GM19023 (cell line): ENCODE measurements at regions not wholly inside any gene's neighbourhood (a gene's known extent, or its start where the extent isn't known, plus 50 kb on each side); places are given as distances from the start of the nearest gene placed in this dataset.
"Not testable (repeated sequence)": the region's sequence is repeated elsewhere in the genome, so short reads cannot be mapped to it uniquely, and the experiment has no call there.

ENCODE experiments used
- ATAC-seq: cut with Tn5 transposase; IDR thresholded peaks from one replicate; pipeline ENCODE4 v1.9.1; 2021; ENCODE audit warnings: mild to moderate bottlenecking, moderate library complexity; ENCODE audit not compliant: unreplicated experiment

GRCh38 chr7:131938788-131939187 is 382.4 kb upstream of the PODXL start:
- not testable (repeated sequence) for ATAC-seq

GRCh38 chr7:131937868-131938267 is 381.4 kb upstream of the PODXL start:
- ATAC-seq, result no peak

GRCh38 chr7:131935180-131935579 is 378.8 kb upstream of the PODXL start:
- ATAC-seq, result no peak

GRCh38 chr7:131934452-131934851 is 378.0 kb upstream of the PODXL start:
- no peak for ATAC-seq

GRCh38 chr7:131933751-131934289 is 377.4 kb upstream of the PODXL start:
- ATAC-seq, result no peak

GRCh38 chr7:131933219-131933618 is 376.8 kb upstream of the PODXL start:
- ATAC-seq, result not testable (repeated sequence)

DNA sequence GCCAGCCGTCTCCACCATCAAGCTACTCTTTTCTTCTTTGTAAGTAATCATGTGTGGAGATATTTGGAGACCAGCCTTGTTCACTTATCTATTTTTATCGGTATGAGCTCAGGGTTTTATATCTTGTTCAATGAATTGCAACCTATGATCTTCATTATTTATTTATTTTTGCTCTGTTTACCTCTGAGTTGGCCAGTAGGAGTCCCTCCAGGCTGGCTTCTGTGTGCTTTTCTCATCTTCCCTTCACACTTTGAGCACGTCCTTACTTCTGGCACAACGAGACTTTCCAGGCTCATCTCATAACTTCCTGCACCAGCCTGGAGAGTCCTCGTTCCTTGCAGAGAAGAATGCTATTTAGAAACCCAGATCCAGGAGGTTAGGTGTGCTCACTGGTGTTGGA is 375.8 kb upstream of the PODXL start:
- no peak for ATAC-seq

DNA sequence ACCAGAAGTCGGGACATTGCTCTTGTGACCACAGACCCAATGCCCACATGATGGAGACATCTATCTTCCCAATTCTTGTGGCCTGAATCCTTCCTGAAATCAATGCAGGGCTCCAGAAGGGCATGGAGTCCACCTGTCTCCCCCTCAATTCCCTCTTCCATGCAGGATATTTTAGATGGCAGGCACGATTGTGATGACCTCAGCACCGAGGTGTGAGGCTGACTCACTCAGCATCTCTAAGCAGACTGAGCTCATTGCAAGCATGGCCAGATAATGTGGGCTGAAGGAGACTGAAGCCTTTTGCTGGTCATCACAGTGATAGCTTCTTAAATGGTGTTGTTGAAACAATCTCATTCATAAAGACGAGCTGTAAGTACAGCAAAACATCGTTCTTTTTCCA is 374.9 kb upstream of the PODXL start:
- no peak for ATAC-seq

DNA sequence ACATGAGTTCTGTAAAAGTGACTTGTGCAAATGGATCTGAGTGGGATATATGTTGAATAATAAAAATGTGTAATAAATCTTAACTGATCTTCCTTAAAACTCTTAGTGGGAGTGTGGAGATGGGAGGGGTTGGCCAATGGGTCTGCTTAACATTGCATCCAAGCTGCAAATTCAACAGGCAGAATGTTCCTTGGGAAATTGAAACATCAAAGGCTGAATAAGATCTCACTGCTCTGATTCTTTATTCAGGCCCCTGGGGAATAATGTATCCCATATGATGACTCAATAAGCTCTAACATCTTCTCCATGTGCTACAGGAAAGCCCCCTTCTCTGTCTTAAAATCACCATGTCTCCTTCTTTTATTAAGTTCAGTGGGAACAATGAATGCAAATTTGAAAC is 373.2 kb upstream of the PODXL start:
- ATAC-seq, result no peak

DNA sequence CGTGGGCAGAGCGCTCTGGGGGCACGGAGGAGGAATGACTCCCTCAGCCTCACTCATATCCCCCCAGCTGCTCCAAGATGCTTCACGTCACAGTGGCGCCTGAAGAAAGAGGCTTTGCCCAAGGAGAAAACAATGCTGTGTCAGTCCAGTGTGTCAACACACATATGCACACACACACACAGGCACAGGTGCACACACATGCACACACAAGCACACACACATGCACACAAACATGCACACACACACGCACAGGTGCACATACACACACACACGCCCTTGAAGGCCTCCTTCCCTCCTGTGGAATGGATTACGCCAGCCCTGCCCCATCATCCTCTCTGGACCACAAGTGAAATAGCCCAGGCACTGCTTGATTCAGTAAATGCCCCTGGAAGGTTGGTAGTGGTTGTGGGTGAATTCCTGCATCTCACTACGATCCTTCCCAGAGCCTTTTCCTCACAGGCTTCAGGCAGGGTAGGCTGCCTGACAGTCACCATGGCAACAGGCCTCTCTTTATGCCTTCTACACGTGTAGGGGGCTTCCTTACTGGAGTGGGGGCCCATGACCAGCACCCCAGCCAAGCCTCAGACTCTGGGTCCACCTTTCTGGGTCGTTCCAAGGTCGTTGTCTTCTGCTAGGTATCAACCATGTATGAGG is 371.5 kb upstream of the PODXL start:
- no peak for ATAC-seq

GRCh38 chr7:131925636-131926035 is 369.2 kb upstream of the PODXL start:
- ATAC-seq, result no peak

- ATAC-seq, result no peak
Observed at GRCh38 chr7:131924857-131925256, 368.4 kb upstream of the PODXL start.

DNA sequence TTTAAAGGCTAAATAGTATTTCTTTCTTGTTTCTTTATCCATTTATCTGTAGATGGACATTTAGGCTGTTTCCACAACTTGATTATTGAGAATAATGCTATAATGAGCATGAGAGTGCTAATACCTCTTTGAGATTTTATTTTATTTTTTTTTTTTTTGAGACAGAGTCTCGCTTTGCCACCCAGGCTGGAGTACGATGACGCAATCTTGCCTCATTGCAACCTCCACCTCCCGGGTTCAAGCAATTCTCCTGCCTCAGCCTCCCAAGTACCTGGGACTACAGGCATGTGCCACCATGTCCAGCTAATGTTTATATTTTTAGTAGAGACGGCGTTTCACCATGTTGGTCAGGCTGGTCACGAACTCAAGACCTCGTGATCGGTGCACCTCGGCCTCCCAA is 366.5 kb upstream of the PODXL start:
- ATAC-seq, result not testable (repeated sequence)

GRCh38 chr7:131921016-131921415 is 364.6 kb upstream of the PODXL start:
- ATAC-seq, result no peak

GRCh38 chr7:131919920-131920709 is 363.7 kb upstream of the PODXL start:
- peak; percentile 63 for ATAC-seq

DNA sequence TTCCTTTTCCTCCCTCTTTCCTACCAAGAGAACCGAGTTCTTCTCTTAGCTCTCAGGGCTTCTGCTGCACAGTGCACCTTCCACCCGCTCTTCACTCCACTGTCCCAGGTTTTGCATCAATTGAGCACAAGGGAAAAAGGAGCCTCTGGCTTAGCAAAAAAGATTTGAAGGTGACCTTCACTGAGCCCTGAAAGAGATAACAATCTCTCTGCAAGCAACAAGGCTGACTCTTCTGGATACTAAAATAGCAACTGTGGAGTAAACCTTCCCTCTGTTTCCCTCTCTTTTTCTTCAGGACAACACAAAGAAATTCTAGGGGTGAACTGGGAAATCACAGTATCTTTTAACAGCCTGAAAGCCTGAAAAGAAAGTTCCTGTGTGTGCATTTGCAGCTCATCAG is 354.7 kb upstream of the PODXL start:
- ATAC-seq, result no peak

DNA sequence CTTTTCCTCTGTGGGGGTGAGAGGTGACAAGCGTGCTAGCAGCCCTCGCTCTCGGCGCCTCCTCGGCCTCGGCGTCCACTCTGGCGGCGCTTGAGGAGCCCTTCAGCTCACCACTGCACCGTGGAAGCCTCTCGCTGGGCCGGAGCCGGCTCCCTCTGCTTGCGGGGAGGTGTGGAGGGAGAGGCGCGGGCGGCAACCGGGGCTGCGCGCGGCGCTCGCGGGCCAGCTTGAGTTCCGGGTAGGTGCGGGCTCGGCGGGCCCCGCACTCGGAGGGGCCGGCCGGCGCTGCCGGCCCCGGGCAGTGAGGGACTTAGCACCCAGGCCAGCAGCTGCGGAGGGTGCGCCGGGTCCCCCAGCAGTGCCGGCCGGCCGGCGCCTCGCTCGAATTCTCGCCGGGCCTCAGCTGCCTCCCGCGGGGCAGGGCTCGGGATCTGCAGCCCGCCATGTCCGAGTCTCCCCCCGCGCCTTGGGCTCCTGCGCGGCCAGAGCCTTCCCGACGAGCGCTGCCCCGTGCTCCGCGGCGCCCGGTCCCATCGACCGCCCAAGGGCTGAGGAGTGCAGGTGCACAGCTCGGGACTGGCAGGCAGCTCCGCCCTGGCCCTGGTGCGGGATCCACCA is 352.8 kb upstream of the PODXL start:
- ATAC-seq, result no peak

DNA sequence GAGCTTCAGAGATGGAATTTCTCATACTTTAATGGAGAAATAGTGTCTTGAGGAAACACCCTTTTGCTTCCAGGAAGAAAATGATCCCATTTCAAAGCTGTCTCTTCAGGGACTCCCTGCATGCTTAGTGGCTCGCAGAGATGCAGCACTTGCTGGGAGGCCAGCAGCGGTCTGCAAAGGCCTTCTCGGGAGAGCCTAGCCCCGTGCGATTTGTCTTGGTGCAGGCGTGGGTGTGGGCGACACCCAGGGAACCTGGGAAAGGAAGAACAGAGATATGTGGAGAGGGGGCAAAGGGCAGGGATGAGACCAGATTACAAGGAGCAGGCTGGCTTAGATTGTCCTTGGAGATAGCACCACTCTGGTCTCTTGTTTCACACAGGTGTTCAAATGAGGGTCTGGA is 352.3 kb upstream of the PODXL start:
- ATAC-seq, result no peak

DNA sequence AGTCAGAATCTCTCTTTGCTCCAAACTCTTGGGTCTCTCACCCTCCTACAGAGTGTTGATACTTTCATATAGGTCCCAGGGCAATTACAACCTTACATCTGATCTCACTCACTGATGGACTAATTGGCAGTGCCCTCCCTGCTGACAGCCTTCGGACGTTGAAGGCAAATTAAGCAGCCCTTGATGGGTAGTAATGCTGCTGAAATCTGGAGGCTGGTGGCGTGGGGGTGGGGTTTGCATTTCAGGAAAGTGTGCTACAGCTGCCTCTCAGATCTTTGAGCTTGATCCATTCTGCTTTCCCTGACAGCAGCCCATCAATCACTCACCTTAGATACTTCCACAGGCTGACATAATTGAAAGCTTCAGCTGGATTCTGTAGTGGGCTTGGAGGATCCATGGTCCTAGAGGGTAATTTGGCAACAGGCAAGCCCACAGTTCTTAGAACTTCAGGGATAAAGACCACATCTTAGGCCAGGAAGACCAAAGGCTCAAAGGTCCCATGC is 349.1 kb upstream of the PODXL start:
- no peak for ATAC-seq

DNA sequence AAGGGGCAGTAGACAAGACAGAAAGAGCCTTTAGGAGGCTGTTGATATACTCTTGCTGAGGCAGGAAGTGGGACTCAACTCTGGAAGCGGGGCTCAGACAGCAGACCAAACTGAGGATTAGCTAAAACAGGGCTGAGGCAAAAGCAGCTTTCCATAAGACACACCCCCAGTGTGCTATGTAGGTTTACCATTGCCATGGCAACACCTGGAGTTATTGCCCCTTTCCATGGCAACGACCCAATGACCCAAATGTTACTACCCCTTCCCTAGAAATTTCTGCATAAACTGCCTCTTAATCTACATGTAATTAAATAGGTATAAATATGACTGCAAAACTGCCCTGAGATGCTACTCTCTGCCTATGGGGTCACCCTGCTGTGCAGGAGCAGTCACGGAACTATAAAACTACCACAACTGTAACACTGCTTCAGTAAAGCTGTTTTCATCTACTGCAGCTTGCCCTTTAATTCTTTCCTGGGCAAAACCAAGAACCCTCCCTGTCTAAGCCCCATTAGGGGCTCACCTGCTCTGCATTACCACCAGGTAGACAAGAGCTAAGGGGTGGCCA is 348.4 kb upstream of the PODXL start:
- ATAC-seq, result no peak

DNA sequence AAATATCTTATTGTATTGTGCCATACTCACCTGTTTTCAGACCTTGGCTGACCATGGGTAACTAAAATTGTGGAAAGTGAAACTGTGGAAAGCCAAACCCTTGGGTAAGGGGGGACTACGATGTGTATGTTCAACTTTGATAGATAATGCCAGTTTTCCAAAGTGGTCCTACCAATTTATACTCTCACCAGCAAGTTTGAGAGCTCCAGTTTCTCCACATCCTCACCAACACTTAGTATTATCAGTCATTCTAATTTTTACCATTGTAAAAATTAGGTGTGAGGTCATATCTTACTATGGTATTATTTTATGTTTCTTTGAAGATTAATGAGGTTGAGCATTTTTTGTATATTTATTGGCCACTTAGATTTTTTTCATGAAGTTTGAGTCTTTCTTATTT is 346.9 kb upstream of the PODXL start:
- ATAC-seq, result no peak
